ENCODE measurements at regions not wholly inside any gene's neighbourhood (a gene's known extent, or its start where the extent isn't known, plus 50 kb on each side); places are given as distances from the start of the nearest gene placed in this dataset.
"Not testable (repeated sequence)": the region's sequence is repeated elsewhere in the genome, so short reads cannot be mapped to it uniquely, and the experiment has no call there.

GRCh38 chr14:30064454-30064853, 136.8 kb upstream of the PRKD1 start:
- no peak for DNase-seq (ENCODE audit: low read depth)

DNA sequence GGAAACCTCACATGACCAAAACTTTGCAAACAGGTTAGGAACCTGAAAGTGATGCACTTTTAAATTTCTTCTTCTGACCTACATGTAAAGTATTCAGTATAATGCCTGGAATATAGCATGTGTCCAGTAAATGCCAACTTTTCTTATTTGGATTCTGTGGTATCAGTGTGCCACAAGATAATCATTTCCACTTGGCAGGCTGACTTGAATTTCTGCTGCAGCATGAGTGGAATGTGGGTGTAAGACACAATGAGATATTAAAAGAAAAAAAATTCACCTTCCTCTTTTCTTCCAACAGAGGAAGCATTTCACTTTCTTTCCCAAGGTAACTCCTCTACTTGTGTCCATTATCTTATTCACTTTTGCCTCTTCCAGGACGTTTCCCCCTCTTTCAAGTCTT, 141.9 kb upstream of the PRKD1 start:
- no peak overlapping the region for H3K4me3 ChIP-seq (ENCODE audit: low read length)
- no peak for TF ChIP-seq CTCF (IDR thresholded peaks at IDR 0.05; ENCODE audit: insufficient read depth, low read depth, low read length, missing control alignments)
- DNase-seq (ENCODE audit: low read depth) = no peak

More at GRCh38 chr14:30064454-30064853, 136.8 kb upstream of the PRKD1 start:
- H3K4me3 ChIP-seq (ENCODE audit: low read length) = no peak overlapping the region
- no peak for TF ChIP-seq CTCF (IDR thresholded peaks at IDR 0.05; ENCODE audit: insufficient read depth, low read depth, low read length, missing control alignments)

DNA sequence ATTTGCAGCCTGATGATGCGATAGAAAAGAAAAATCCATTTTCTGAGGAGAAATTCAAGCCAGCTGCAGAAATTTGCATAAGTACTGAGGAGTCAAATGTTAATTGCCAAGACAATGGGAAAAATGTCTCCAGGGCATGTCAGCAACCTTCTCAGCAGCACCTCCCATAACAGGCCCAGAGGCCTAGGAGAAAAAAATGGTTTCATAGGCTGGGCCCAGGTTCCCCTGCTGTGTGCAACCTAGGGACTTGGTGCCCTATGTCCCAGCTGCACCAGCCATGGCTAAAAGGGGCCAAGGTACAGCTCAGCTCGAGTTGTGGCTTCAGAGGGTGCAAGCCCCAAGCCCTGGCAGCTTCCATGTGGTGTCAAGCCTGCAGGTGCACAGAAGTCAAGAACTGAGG, 144.8 kb upstream of the PRKD1 start:
- not testable (repeated sequence) for DNase-seq (ENCODE audit: low read depth)

DNA sequence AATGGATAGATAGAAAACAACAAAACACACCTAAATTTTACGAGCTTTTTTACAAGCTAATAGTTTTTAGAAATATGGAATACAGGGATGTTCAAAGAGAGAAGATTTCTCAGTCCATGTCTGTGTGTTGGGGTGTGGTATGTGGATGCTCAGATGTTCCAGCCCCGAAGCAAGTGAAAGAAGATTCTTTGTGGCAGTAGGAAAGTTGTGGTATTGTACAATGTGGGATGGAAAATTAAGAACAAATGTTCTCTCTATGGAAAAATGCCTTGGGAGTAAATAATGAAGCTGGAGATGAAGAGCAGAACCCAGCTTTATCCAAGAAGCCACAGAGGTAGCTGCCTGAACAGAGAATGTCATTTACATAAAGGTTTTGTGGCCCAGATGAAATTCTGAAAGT, 150.3 kb upstream of the PRKD1 start:
- DNase-seq (ENCODE audit: low read depth) = no peak
- TF ChIP-seq CTCF (IDR thresholded peaks at IDR 0.05; ENCODE audit: insufficient read depth, low read depth, low read length, missing control alignments) = no peak
- no peak overlapping the region for H3K4me3 ChIP-seq (ENCODE audit: low read length)

More for the DNA sequence above, 144.8 kb upstream of the PRKD1 start:
- H3K4me3 ChIP-seq (ENCODE audit: low read length) = not testable (repeated sequence)

DNA sequence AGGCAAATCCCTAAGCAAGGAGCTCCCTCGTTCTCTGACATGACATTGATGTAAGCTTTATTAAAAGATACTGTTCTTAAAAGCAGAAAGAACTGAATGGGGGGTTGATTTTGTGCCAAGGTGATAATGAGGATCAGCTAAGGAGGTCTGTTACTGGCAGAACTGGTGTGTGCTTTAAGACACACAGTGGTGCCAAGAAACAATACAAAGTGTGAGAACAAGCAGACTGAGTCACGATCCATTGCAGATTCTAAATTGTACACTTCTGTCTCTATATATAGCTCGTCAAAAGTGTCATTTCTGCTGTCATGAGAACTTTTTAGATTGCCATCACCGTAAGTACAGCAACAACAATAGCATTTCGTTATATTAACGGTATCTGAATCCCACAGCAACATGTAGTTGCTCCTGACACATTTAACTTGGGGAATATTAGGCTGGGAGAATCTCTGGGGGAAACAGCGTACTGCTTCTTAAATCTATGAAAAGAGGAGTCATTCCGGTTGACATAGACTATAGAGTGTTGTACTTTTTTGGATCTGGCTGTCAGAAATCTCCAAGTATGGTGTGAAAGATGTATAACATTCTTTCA, 151.3 kb upstream of the PRKD1 start:
- no peak for DNase-seq (ENCODE audit: low read depth)
- H3K4me3 ChIP-seq (ENCODE audit: low read length) = no peak overlapping the region
- TF ChIP-seq CTCF (IDR thresholded peaks at IDR 0.05; ENCODE audit: insufficient read depth, low read depth, low read length, missing control alignments) = no peak

GRCh38 chr14:30082486-30082885, 154.8 kb upstream of the PRKD1 start:
- TF ChIP-seq CTCF (IDR thresholded peaks at IDR 0.05; ENCODE audit: insufficient read depth, low read depth, low read length, missing control alignments) = no peak
- H3K4me3 ChIP-seq (ENCODE audit: low read length) = no peak overlapping the region
- no peak for DNase-seq (ENCODE audit: low read depth)

DNA sequence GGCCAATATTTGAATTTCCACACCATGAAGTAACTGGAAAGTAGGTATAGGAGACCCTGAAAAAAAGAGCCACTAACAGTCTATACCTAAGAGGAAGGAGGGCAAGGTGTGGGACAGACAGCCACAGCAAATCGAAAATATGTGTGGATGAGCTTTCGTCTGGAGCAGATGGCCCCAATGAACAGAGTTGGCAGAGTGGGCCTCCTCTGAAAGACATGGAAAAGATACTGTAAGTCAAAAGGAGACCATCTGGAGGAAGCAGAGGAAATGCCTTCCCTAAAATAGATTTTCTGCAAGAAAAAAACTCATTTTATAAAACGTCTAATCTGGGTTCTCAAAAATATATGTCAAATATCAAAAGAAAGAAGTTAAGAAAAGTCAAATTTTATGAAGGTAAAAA, 157.2 kb upstream of the PRKD1 start:
- no peak for TF ChIP-seq CTCF (IDR thresholded peaks at IDR 0.05; ENCODE audit: insufficient read depth, low read depth, low read length, missing control alignments)
- no peak overlapping the region for H3K4me3 ChIP-seq (ENCODE audit: low read length)
- DNase-seq (ENCODE audit: low read depth) = no peak
